Body of pancreas (tissue), 4 donors: ENCODE measurements at regions not wholly inside any gene's neighbourhood (a gene's known extent, or its start where the extent isn't known, plus 50 kb on each side); places are given as distances from the start of the nearest gene placed in this dataset.

ENCODE experiments used
- ATAC-seq: fragments of 150-250 bp; one replicate; pipeline ENCODE4 v1.9.1; 2016
- DNase-seq, 4 donors: peaks; one replicate each; pipeline ENCODE4 v3.0.0-alpha.2; 2019
- H3K27ac ChIP-seq, 4 donors: fragments of 200-600 bp; sonication (generic); 1 replicate in 3 of 4; 2 replicates in 1 of 4; pipeline versions ENCODE4 v1.5.1 to v1.6.1; 2016 to 2019; ENCODE audit warnings: mild to moderate bottlenecking in 1 of 4, mixed read lengths in 1 of 4, moderate library complexity in 1 of 4
- H3K27me3 ChIP-seq, 2 donors: fragments of 200-600 bp; sonication (generic); one replicate each; pipeline ENCODE4 v1.6.0; 2016; ENCODE audit warnings: mild to moderate bottlenecking in 1 of 2
- H3K36me3 ChIP-seq, 2 donors: fragments of 200-600 bp; sonication (generic); replicated peaks in 1 of 2; 2 replicates each; pipeline ENCODE4 v1.5.1; 2016; ENCODE audit warnings: low read depth in 2 of 2; ENCODE audit not compliant: insufficient read depth in 1 of 2
- H3K4me1 ChIP-seq: fragments of 200-600 bp; sonication (generic); one replicate; pipeline ENCODE4 v1.6.0; 2016
- H3K4me3 ChIP-seq, 2 donors: fragments of 200-600 bp; sonication (generic); 1 replicate in 1 of 2; 2 replicates in 1 of 2; pipeline ENCODE4 v1.5.1; 2016 to 2019
- H3K9me3 ChIP-seq, 3 donors: fragments of 200-600 bp; sonication (generic); 1 replicate in 2 of 3; 2 replicates in 1 of 3; pipeline ENCODE4 v1.5.1; 2016
- CTCF ChIP-seq, 7 experiments: fragments of 450-650 bp in 4 of 7; fragments of 200-600 bp in 3 of 7; sonication (generic) in 3 of 7; IDR thresholded peaks; one replicate each; pipeline ENCODE4 v1.5.1; 2016 to 2019; ENCODE audit warnings: antibody characterized with exemption in 7 of 7
- POLR2A ChIP-seq, 3 donors: fragments of 450-650 bp; IDR thresholded peaks; one replicate each; pipeline ENCODE4 v1.6.1; 2016; ENCODE audit warnings: antibody characterized with exemption in 3 of 3, mild to moderate bottlenecking in 2 of 3
- WGBS, 2 donors: methylation state at CpG; one replicate each; pipeline ENCODE4 v1.1.5; 2017; 5-methylcytosine and 5-hydroxymethylcytosine counted together
- intact Hi-C: fragments of 100-400 bp; cut with DNase I; formaldehyde crosslinking; loops from one replicate; pipeline ENCODE4 v1.15.1; 2023

- TF ChIP-seq CTCF (IDR thresholded peaks at IDR 0.05) (no peak), POLR2A (IDR thresholded peaks at IDR 0.05) (no peak)
- no peak for DNase-seq
- ATAC-seq = no peak
- Histone ChIP-seq H3K9me3 (no peaks in the 10 kb centered on the region), H3K4me3 (no peak overlapping the region), H3K27ac (no peak overlapping the region), H3K36me3 (no peaks in the 10 kb centered on the region), H3K4me1 (no peaks in the 10 kb centered on the region), H3K27me3 (no peaks in the 10 kb centered on the region)
- intact Hi-C loops = no loop called here
Measured at GRCh38 chr3:110564674-110565073, 506.9 kb upstream of the NECTIN3 start.

- H3K4me3 ChIP-seq = no peak overlapping the region
- DNase-seq (no peak), ATAC-seq (no peak)
- no peak overlapping the region for H3K27ac ChIP-seq
- 73 to 89% methylated on average over 2 of the region's 2 CpGs for WGBS, 2 donors
- H3K9me3 ChIP-seq = no peaks in the 10 kb centered on the region
- no peaks in the 10 kb centered on the region for H3K36me3 ChIP-seq
- intact Hi-C loops = no loop called here
- TF ChIP-seq CTCF (IDR thresholded peaks at IDR 0.05) (no peak), POLR2A (IDR thresholded peaks at IDR 0.05) (no peak)
- no peaks in the 10 kb centered on the region for H3K27me3 ChIP-seq
- no peaks in the 10 kb centered on the region for H3K4me1 ChIP-seq
Measured at GRCh38 chr3:110567029-110567428, 504.6 kb upstream of the NECTIN3 start.

GRCh38 chr3:110568246-110568645 lies 503.4 kb upstream of the NECTIN3 start:
- WGBS, 2 donors = 50 to 55% methylated on average over 2 of the region's 2 CpGs

GRCh38 chr3:110569073-110569472 lies 502.5 kb upstream of the NECTIN3 start:
- Histone ChIP-seq H3K36me3 (no peaks in the 10 kb centered on the region), H3K27me3 (no peaks in the 10 kb centered on the region), H3K9me3 (no peaks in the 10 kb centered on the region), H3K27ac (no peak overlapping the region), H3K4me1 (no peaks in the 10 kb centered on the region), H3K4me3 (no peak overlapping the region)
- no peak for TF ChIP-seq CTCF (IDR thresholded peaks at IDR 0.05)
- no peak for TF ChIP-seq POLR2A (IDR thresholded peaks at IDR 0.05)
- intact Hi-C loops = no loop called here
- ATAC-seq = no peak
- WGBS, 2 donors = 81 to 83% methylated on average over 2 of the region's 2 CpGs
- no peak for DNase-seq

More at GRCh38 chr3:110568246-110568645, 503.4 kb upstream of the NECTIN3 start:
- intact Hi-C loops = no loop called here
- Histone ChIP-seq H3K27ac (no peak overlapping the region), H3K9me3 (no peaks in the 10 kb centered on the region), H3K4me1 (no peaks in the 10 kb centered on the region), H3K36me3 (no peaks in the 10 kb centered on the region), H3K4me3 (no peak overlapping the region), H3K27me3 (no peaks in the 10 kb centered on the region)
- no peak for TF ChIP-seq POLR2A (IDR thresholded peaks at IDR 0.05)
- no peak for TF ChIP-seq CTCF (IDR thresholded peaks at IDR 0.05)
- no peak for DNase-seq
- no peak for ATAC-seq

- 60 to 71% methylated on average over 3 of the region's 3 CpGs for WGBS, 2 donors
- H3K9me3 ChIP-seq = no peaks in the 10 kb centered on the region
- H3K27ac ChIP-seq = no peak overlapping the region
- intact Hi-C loops = no loop called here
- no peaks in the 10 kb centered on the region for H3K27me3 ChIP-seq
- no peaks in the 10 kb centered on the region for H3K4me1 ChIP-seq
- ATAC-seq (no peak), DNase-seq (no peak)
- TF ChIP-seq CTCF (IDR thresholded peaks at IDR 0.05) (no peak), POLR2A (IDR thresholded peaks at IDR 0.05) (no peak)
- no peaks in the 10 kb centered on the region for H3K36me3 ChIP-seq
- no peak overlapping the region for H3K4me3 ChIP-seq
Measured at GRCh38 chr3:110575702-110576101, 495.9 kb upstream of the NECTIN3 start.
